Stimulated activated CD8-positive, alpha-beta memory T cell treated with anti-CD3 and anti-CD28 coated beads, Interleukin-4, amount 100 ng/mL, for 4 hours (primary cell): ENCODE measurements at regions not wholly inside any gene's neighbourhood (a gene's known extent, or its start where the extent isn't known, plus 50 kb on each side); places are given as distances from the start of the nearest gene placed in this dataset.
"Not testable (repeated sequence)": the region's sequence is repeated elsewhere in the genome, so short reads cannot be mapped to it uniquely, and the experiment has no call there.

Experiments
- DNase-seq, 2 donors: peaks; one replicate each; pipeline ENCODE4 v3.0.0-alpha.2; 2020; ENCODE audit warnings: low read depth in 2 of 2, low spot score in 1 of 2

DNA sequence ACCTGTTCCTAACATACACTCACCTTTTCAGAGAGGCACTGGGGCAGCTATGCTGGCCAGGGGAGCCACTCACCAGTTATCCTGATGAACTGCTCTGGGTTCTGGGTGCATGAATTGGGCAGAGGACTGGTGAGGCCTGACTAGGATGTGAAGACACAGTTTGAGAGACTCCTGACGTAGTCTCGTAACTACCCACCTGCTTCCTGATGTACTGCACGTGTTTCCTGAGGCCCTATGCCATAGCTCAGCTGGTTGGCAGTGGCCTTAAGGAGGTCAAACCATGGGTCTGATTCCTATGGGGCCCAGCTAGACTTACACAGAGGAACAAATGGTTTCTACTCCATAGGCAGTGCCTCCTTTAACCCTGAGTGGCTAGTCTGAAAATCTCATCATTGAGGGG is 351.7 kb upstream of the FRG2C start:
- DNase-seq: not testable (repeated sequence)

GRCh38 chr3:75319776-75320175 is 344.4 kb upstream of the FRG2C start:
- DNase-seq: not testable (repeated sequence)

GRCh38 chr3:75320369-75320768 is 343.8 kb upstream of the FRG2C start:
- DNase-seq: no peak

DNA sequence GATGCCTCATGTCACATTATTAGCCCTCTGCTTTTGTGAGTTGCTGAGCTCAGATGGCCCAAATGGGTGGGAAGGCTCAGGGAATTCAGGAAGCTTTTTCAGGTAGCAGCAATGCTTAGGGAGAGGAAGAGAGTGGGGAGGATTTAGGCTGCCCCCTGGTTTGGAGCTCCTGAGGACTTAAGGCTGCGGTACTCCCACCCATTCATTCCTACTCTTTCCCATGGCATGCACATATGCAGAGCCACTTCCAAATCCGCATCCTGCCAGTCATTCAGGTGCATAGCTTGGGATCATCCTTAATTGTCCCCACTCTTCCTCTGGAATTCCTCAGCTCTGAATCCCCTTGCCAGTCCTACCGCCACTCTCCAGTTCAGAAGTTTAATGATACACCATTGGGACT is 343.1 kb upstream of the FRG2C start:
- no peak for DNase-seq

DNA sequence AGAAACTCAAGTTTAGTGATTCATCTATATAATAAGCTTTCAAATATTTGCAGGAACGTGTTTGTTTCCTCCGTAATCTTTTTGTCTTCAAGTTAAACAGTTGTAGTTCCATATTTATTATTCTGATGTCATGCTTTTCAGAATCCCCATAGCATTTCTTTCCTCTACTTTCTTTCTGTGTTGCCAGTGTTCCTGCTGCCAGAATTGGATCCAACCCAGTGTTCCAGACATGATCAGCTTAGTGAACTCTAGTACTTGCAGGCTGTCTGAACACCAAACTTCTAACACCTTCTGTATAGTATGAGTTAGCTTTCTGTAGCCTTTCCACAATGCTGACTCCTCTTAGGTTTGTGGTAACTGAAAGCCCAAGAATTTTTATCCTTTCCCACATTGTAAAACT is 340.2 kb upstream of the FRG2C start:
- DNase-seq: not testable (repeated sequence)

GRCh38 chr3:75325716-75326115 is 338.4 kb upstream of the FRG2C start:
- no peak for DNase-seq

- DNase-seq: no peak
Measured at GRCh38 chr3:75327453-75327852, 336.7 kb upstream of the FRG2C start.

DNA sequence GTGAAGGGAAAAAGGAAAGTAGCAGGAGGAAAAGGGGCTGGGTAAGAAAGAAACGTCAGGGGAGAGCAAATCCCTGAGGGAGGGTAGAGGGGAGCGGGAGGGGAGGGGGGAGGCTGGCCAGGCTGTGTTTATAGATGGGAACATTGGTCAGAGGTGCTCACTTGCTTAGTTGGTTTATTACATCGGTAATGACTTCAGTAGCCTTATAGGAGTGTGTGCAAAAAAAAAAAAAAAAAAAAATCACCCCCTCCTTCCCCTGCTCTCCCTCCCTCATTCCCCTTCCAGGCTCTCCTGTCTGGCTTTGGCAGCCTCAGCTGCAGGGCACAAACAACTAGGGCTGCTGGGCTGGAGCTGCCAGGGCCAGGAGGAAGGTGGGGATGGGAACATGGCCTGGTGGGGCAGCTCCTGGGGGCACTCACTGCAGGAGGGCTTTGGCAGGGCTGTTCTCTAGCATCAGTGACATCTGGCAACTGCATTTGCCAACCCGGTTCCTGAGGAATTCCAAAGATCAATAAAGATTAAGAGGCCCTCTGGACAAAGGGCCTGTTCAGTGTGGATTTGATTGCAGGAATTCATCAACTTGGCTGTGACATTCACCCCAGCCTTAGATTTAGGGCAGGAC is 334.5 kb upstream of the FRG2C start:
- no peak for DNase-seq

- not testable (repeated sequence) for DNase-seq
Measured at GRCh38 chr3:75330446-75330845, 333.7 kb upstream of the FRG2C start.

GRCh38 chr3:75332090-75332489 is 332.0 kb upstream of the FRG2C start:
- not testable (repeated sequence) for DNase-seq

- no peak for DNase-seq
Measured at GRCh38 chr3:75332794-75333193, 331.3 kb upstream of the FRG2C start.

DNA sequence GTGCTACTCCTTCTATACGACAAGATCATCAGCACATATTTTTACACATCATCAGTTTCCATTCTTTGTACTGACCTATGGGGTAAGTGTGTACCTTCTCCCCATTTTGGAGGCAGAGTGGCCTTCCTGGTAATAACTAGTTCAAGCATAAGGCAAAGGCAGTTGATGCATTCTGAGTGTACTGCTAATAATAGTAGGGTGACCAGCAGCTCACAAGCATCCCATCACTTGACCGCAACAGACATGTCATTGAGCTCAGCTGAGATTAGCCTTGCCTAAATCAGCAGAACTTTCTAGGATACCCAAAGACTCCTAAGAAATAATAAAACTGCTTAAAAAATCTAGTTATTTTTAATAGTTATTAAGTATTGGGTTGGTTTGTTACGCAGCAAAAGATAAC is 329.8 kb upstream of the FRG2C start:
- no peak for DNase-seq

- DNase-seq: no peak
Measured at GRCh38 chr3:75337226-75337900, 326.8 kb upstream of the FRG2C start.

- DNase-seq: no peak
Measured at GRCh38 chr3:75338342-75338741, 325.8 kb upstream of the FRG2C start.

DNA sequence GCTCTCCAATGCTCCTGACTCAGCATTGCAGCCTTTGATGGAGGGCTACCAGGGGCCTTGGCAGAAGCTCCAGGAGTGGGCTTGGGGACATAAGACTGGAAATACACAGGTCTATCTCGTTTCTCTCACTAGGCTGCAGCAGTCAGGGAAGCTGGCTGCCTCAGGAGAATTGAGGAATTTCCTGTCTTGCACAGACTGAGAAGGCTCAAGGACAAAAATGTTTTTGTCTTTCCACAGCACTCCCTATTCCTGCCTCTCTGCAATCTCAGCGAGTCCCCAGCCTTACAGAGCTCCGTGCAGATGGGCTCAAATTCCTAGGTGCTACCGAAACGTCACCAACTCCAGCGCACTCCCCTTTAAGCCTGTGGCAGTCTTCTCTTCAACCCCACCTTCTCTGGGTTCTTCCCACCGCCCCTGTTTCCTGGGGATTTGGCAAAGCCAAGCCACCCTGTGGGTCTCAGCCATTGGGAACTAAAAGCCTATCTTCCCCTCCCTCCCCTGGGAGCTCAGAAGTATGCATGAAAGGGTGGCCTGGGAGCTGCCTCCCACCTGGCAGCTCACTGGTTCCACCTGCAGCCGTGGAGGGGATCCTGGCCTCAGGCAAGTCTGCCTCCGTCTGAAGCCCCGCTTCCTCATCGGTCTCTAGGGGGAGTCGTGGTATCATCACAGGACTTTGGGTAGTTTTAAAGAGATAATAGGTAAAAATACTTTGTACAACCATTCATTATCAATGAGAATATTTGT is 322.6 kb upstream of the FRG2C start:
- no peak for DNase-seq

GRCh38 chr3:75342425-75342824 is 321.7 kb upstream of the FRG2C start:
- no peak for DNase-seq

GRCh38 chr3:75350536-75350935 is 313.6 kb upstream of the FRG2C start:
- not testable (repeated sequence) for DNase-seq

GRCh38 chr3:75362086-75362784 is 301.9 kb upstream of the FRG2C start:
- DNase-seq: not testable (repeated sequence)

GRCh38 chr3:75372964-75373363 is 291.2 kb upstream of the FRG2C start:
- DNase-seq: not testable (repeated sequence)

- not testable (repeated sequence) for DNase-seq
Measured at GRCh38 chr3:75379840-75380239, 284.3 kb upstream of the FRG2C start.

DNA sequence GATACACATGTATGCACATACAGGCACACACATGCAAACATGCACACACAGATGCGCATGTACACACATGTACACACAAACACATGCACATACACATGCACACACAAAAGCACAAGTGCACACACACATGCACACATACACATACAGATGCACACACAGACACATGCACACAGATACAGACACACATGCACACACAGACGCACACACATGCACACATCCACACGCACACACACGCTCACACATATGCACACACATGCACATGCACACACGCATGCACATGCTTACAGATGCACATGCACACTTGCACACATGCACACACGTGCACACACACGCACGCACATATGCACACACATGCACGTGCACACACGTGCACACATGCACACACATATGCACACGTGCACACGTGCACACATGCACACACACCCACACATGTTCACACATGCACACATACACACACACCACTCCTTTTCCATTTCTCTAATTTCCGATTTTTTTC is 283.8 kb upstream of the FRG2C start:
- no peak for DNase-seq
